Natural killer cell (primary cell): ENCODE measurements at regions not wholly inside any gene's neighbourhood (a gene's known extent, or its start where the extent isn't known, plus 50 kb on each side); places are given as distances from the start of the nearest gene placed in this dataset.

Source experiments
- ATAC-seq, 3 donors: fragments of 150-1000 bp in 2 of 3; fragments of 200-7000 bp in 1 of 3; cut with Tn5 transposase; 1 replicate in 1 of 3; 2 replicates in 2 of 3; pipeline ENCODE4 v1.10.0; 2021; ENCODE audit warnings: mild to moderate bottlenecking in 2 of 3, moderate library complexity in 2 of 3
- DNase-seq, 2 donors: peaks; one replicate each; pipeline versions ENCODE4 v3.0.0 to v3.0.0-alpha.2; 2013 to 2021; ENCODE audit warnings: mixed read lengths in 1 of 2
- H3K27ac ChIP-seq: one replicate; pipeline ENCODE4 v1.5.1; 2013; ENCODE audit warnings: mild to moderate bottlenecking, low read length
- H3K27me3 ChIP-seq: one replicate; pipeline ENCODE4 v1.6.1; 2013; ENCODE audit warnings: low read length; ENCODE audit not compliant: control insufficient read depth, insufficient read depth
- H3K36me3 ChIP-seq: one replicate; pipeline ENCODE4 v1.6.1; 2013; ENCODE audit warnings: low read length; ENCODE audit not compliant: control insufficient read depth, insufficient read depth
- H3K4me1 ChIP-seq: one replicate; pipeline ENCODE4 v1.6.1; 2013; ENCODE audit warnings: low read length; ENCODE audit not compliant: control insufficient read depth, insufficient read depth
- H3K4me3 ChIP-seq: one replicate; pipeline ENCODE4 v1.5.1; 2013; ENCODE audit warnings: low read length
- H3K9me3 ChIP-seq: one replicate; pipeline ENCODE4 v1.6.1; 2013; ENCODE audit warnings: low read length; ENCODE audit not compliant: control insufficient read depth, insufficient read depth
- H3K27ac Mint-ChIP-seq, 2 donors: one replicate each; pipeline ENCODE4 v1.8.0; 2022; ENCODE audit warnings: mild to moderate bottlenecking in 2 of 2, mixed read lengths in 2 of 2, moderate library complexity in 1 of 2
- H3K27me3 Mint-ChIP-seq, 2 donors: one replicate each; pipeline ENCODE4 v1.8.0; 2022; ENCODE audit warnings: low read depth in 2 of 2, mixed read lengths in 2 of 2
- H3K36me3 Mint-ChIP-seq: one replicate; pipeline ENCODE4 v1.8.0; 2022; ENCODE audit warnings: mixed read lengths
- H3K4me1 Mint-ChIP-seq, 2 donors: one replicate each; pipeline ENCODE4 v1.8.0; 2022; ENCODE audit warnings: mixed read lengths in 2 of 2
- H3K4me3 Mint-ChIP-seq: one replicate; pipeline ENCODE4 v1.8.0; 2022; ENCODE audit warnings: mild to moderate bottlenecking, moderate library complexity, mixed read lengths
- H3K9me3 Mint-ChIP-seq, 2 donors: one replicate each; pipeline ENCODE4 v1.8.0; 2022; ENCODE audit warnings: mixed read lengths in 2 of 2
- WGBS: methylation state at CpG from one replicate; pipeline ENCODE4 v1.1.7; 2013; ENCODE audit warnings: missing lambda C conversion rate; ENCODE audit not compliant: insufficient coverage; 5-methylcytosine and 5-hydroxymethylcytosine counted together
- intact Hi-C: fragments of 100-400 bp; cut with micrococcal nuclease; formaldehyde crosslinking; loops from one replicate; pipeline ENCODE4 v1.14.2; 2022
- TF ChIP-seq, protein P1 (sequence below): fragments of 200-600 bp; IDR thresholded peaks from one replicate; pipeline ENCODE4 v1.8.0; 2022; ENCODE audit warnings: antibody characterized with exemption

- Histone ChIP-seq H3K4me1 (no peaks in the 10 kb centered on the region), H3K36me3 (no peaks in the 10 kb centered on the region), H3K9me3 (no peaks in the 10 kb centered on the region), H3K27me3 (no peaks in the 10 kb centered on the region), H3K4me3 (no peak overlapping the region), H3K27ac (no peak overlapping the region)
- no peaks in the 10 kb centered on the region for H3K4me1 Mint-ChIP-seq
- H3K27me3 Mint-ChIP-seq: no peaks in the 10 kb centered on the region
- WGBS: 96% methylated on average over 2 of the region's 2 CpGs
- TF ChIP-seq, protein P1, sequence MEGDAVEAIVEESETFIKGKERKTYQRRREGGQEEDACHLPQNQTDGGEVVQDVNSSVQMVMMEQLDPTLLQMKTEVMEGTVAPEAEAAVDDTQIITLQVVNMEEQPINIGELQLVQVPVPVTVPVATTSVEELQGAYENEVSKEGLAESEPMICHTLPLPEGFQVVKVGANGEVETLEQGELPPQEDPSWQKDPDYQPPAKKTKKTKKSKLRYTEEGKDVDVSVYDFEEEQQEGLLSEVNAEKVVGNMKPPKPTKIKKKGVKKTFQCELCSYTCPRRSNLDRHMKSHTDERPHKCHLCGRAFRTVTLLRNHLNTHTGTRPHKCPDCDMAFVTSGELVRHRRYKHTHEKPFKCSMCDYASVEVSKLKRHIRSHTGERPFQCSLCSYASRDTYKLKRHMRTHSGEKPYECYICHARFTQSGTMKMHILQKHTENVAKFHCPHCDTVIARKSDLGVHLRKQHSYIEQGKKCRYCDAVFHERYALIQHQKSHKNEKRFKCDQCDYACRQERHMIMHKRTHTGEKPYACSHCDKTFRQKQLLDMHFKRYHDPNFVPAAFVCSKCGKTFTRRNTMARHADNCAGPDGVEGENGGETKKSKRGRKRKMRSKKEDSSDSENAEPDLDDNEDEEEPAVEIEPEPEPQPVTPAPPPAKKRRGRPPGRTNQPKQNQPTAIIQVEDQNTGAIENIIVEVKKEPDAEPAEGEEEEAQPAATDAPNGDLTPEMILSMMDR: no peak
- no peak for ATAC-seq
- no peak overlapping the region for H3K4me3 Mint-ChIP-seq
- peaks cover 0 to 9% of the 10 kb centered on the region in 2 donors for H3K9me3 Mint-ChIP-seq
- no peak overlapping the region for H3K27ac Mint-ChIP-seq
- DNase-seq: no peak
- peaks cover 10% of the 10 kb centered on the region for H3K36me3 Mint-ChIP-seq
- intact Hi-C loops: no loop called here
Measured at GRCh38 chr13:72132075-72132474, 265.1 kb upstream of the DACH1 start.

DNA sequence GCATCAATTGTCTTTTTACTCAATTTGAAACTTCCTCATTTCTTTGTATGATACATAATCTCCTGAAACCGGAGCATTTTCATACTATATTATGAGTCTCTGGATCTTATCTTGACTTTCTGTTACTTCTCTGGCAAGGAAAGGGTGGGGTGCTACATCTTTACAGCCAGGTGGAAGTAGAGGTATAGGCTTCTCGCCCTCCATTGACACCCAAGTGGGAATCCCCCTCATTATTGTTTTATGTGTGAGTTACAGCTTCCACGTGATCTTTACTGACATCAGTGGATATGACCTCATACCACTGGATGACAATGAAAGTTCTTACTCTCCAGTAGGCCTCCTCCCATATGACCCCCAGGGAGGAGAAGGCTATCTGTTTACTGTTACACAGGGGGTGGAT, 262.1 kb upstream of the DACH1 start:
- no CpG with 5 or more reads among the region's 3 CpGs for WGBS
- H3K27me3 ChIP-seq: no peaks in the 10 kb centered on the region
- Mint-ChIP-seq H3K36me3 (peaks cover 10% of the 10 kb centered on the region), H3K27ac (no peak overlapping the region), H3K9me3 (peaks cover 0 to 11% of the 10 kb centered on the region in 2 donors), H3K4me1 (no peaks in the 10 kb centered on the region), H3K4me3 (no peak overlapping the region), H3K27me3 (no peaks in the 10 kb centered on the region)
- no peak overlapping the region for H3K4me3 ChIP-seq
- no peaks in the 10 kb centered on the region for H3K36me3 ChIP-seq
- H3K27ac ChIP-seq: no peak overlapping the region
- ATAC-seq (no peak), DNase-seq (no peak)
- H3K4me1 ChIP-seq: no peaks in the 10 kb centered on the region
- H3K9me3 ChIP-seq: no peaks in the 10 kb centered on the region
- TF ChIP-seq, protein P1: no peak
- intact Hi-C loops: no loop called here

DNA sequence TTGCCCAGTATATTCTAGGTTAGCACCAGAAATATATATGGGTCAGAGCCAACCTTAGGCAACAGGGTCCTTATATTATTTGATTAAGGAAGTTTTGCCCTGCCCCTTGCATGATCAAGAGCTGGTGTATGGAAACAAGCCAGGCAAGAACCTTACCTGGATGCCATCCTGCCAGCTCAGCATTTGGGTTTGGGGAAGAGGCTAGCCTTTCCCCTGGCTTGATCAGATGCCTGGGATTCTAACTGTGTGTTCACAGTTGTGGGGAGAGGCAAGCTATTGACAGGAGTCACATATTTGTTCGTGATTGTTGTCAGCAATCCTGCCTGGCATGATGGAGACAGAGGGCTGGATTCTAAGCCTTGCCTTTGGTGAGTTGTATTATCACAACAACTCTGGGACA, 260.0 kb upstream of the DACH1 start:
- DNase-seq (no peak), ATAC-seq (no peak)
- Histone ChIP-seq H3K27me3 (no peaks in the 10 kb centered on the region), H3K4me3 (no peak overlapping the region), H3K36me3 (no peaks in the 10 kb centered on the region), H3K9me3 (no peaks in the 10 kb centered on the region), H3K4me1 (no peaks in the 10 kb centered on the region), H3K27ac (no peak overlapping the region)
- TF ChIP-seq, protein P1: no peak
- peaks cover 4 to 15% of the 10 kb centered on the region in 2 donors for H3K9me3 Mint-ChIP-seq
- H3K36me3 Mint-ChIP-seq: peaks cover 10% of the 10 kb centered on the region
- WGBS: 67% methylated on average over 1 of the region's 1 CpG
- no peak overlapping the region for H3K27ac Mint-ChIP-seq
- no peaks in the 10 kb centered on the region for H3K27me3 Mint-ChIP-seq
- no peak overlapping the region for H3K4me3 Mint-ChIP-seq
- intact Hi-C loops: no loop called here
- H3K4me1 Mint-ChIP-seq: no peaks in the 10 kb centered on the region

- H3K9me3 Mint-ChIP-seq: peaks cover 4 to 15% of the 10 kb centered on the region in 2 donors
- H3K27me3 ChIP-seq: no peaks in the 10 kb centered on the region
- no peaks in the 10 kb centered on the region for H3K4me1 ChIP-seq
- WGBS: 92% methylated on average over 2 of the region's 2 CpGs
- TF ChIP-seq, protein P1: no peak
- H3K4me1 Mint-ChIP-seq: no peaks in the 10 kb centered on the region
- H3K36me3 ChIP-seq: no peaks in the 10 kb centered on the region
- H3K27ac ChIP-seq: no peak overlapping the region
- H3K4me3 ChIP-seq: no peak overlapping the region
- no peak overlapping the region for H3K4me3 Mint-ChIP-seq
- intact Hi-C loops: no loop called here
- ATAC-seq: no peak
- no peak for DNase-seq
- H3K36me3 Mint-ChIP-seq: peaks cover 10% of the 10 kb centered on the region
- H3K27ac Mint-ChIP-seq: no peak overlapping the region
- H3K27me3 Mint-ChIP-seq: no peaks in the 10 kb centered on the region
- no peaks in the 10 kb centered on the region for H3K9me3 ChIP-seq
Measured at GRCh38 chr13:72126424-72126823, 259.4 kb upstream of the DACH1 start.
